ENCODE measurements at regions not wholly inside any gene's neighbourhood (a gene's known extent, or its start where the extent isn't known, plus 50 kb on each side); places are given as distances from the start of the nearest gene placed in this dataset.

DNA sequence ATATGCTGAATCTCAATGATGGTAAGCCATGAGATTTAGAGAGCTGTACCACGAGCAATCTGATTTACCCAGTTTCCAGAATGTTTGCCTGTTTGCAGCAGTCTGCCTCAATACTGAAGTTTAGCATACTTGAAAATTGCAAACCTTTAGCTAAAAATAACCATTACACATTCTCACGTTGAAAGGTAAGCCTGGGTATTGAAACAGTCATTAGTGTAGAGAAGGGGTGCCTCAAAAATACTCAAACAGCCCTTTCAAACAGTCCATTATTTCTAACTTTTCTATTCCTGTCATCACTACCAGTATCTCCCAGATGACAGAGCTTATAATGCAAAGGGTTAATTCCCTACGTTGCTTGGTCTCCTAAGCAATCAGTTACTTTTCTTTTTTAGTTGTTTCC, 111.8 kb upstream of the MBNL1 start:
- no peak for DNase-seq

- no peak for DNase-seq
Observed at GRCh38 chr3:152157337-152157736, 111.4 kb upstream of the MBNL1 start.

DNA sequence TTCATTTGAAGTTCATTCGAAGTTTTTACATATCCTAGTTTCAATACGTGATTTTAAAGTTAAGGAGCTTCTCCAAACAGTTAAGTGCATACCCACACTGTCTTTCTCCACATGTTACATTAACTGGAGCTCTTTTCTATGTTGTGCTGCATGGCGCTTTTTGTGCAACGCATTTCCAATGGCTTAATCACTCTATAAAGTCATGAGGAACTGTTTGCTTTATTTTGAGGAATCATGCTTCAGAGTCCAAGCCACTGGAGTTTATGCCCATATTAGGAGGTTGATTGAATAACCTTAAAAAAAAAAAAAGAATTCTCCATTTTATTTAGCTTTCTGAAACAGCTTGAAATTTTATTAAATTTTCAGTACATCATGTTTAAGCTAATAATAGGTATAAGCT, 109.4 kb upstream of the MBNL1 start:
- no peak for DNase-seq

- no peak for DNase-seq
Observed at GRCh38 chr3:152160350-152161011, 108.2 kb upstream of the MBNL1 start.

- no peak for DNase-seq
Observed at GRCh38 chr3:152172460-152172859, 96.3 kb upstream of the MBNL1 start.

GRCh38 chr3:152173627-152174026, 95.1 kb upstream of the MBNL1 start:
- no peak for DNase-seq

DNA sequence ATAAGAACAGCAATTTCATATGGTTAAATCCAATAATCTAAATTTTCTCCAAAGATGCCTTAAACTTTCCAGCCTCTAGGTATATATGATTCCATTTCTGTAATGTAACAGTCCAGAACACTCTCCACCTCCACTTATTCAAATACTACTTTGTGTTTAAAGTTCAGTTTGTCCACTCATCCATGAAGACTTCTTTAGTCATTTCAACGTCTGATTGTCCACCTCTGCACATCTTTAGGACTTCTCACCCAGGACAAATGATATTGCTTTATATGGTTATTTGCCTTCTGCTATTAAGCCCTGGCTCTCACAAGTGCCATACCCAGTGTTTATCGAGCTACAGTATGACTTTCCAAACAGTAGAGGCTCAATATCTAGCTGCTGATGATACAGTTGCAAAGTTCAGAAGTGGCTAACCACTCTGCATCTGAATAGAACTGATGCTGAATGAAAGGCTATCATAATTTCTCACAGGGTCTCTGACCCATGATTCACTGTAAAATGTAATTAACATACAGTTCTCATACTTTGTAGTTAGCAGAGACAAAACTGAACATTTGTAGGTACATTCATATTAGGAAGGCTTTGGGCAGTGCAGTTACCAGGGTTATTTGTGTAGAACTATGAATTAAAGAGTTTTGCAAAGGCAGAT, 93.7 kb upstream of the MBNL1 start:
- DNase-seq, result no peak

- DNase-seq, result no peak
Observed at GRCh38 chr3:152175528-152175889, 93.2 kb upstream of the MBNL1 start.

- DNase-seq, result no peak
Observed at GRCh38 chr3:152176241-152176640, 92.5 kb upstream of the MBNL1 start.

DNA sequence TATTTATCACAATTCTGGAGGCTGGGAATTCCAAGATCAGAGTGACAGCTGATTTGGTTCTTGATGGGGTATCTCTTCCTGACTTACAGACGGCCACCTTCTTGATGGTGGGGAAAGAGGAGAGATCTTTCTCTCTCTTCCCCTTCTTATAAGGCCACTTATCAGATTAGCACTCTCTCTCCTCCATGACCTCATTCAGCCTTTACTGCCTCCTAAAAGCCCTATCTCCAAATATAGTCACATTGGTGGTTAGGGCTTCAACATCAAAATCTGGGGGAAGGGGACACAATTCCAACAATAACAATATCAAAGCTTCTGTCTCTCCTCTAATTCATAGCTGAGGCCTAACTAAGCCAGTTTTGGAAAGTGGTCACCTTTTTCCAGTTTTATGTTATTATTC, 91.7 kb upstream of the MBNL1 start:
- DNase-seq, result no peak

DNA sequence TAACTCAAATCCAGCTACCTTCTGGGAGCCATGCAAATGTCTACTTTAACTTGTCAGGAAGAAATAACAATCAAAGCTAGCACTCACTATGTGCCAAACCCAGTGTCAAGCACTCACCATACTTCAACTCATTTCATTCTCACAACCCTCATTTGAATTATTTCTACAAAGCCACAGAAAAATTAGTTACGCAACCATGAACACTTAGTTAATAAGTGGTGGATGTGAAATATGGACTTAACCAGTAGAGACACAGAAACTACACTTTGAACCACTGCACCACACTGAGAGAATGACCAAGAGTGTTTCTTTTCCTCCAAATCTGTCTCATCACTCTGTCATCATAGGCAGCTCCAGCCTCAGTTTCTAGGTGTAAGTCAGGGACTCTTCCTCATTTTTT, 91.0 kb upstream of the MBNL1 start:
- no peak for DNase-seq

DNA sequence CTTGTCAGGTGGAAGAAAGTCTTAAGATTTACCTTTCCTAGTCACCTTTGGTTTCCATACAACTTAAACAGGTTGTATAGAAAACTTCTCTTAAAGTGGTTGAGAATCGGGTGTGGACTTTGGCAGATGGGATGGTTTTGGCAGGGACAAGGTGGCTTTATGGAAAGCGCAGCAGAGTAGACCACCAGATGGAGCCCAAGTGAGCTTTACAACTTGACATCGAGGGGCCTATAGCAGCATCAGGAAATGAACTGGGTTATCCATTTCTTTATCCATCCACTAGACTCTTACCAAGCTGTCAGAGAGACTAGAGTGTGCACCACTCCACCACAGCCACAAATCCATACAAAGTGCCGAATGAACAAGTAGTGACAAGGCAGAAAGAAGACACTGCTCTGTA, 85.3 kb upstream of the MBNL1 start:
- peak; percentile 70 for DNase-seq

- DNase-seq, result no peak
Observed at GRCh38 chr3:152184971-152185686, 83.6 kb upstream of the MBNL1 start.

DNA sequence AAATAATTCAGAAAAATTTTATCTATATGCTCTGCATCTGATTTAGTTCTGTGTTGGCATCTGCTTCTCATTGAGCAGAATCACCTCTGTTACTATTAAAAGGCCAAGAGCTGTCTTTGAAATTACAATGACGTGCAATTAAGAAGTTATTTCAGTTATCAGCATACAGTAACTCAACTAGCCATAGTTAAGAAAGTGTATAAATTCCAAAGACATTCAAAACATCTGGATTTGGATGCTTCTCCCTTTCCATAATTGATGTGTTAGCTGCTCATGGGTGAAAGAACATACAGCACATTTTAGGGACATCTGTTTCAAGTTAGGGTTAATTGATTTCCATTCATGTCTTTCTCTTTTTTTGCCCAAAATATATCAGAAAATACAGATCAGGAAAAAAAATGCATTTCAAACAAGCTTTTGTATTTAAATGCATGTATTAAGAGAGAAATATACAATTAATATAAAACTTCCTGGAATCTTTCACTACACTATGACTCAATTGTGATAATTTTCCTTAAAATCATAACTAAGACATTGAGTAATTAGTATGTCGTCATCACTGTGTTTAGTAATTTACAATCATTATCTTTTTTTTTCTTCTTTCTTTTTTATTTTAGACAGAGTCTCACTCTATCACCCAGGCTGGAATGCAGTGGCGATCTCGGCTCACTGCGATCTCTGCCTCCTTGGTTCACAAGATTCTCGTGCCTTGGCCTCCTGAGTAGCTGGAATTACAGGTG, 82.7 kb upstream of the MBNL1 start:
- DNase-seq, result no peak

DNA sequence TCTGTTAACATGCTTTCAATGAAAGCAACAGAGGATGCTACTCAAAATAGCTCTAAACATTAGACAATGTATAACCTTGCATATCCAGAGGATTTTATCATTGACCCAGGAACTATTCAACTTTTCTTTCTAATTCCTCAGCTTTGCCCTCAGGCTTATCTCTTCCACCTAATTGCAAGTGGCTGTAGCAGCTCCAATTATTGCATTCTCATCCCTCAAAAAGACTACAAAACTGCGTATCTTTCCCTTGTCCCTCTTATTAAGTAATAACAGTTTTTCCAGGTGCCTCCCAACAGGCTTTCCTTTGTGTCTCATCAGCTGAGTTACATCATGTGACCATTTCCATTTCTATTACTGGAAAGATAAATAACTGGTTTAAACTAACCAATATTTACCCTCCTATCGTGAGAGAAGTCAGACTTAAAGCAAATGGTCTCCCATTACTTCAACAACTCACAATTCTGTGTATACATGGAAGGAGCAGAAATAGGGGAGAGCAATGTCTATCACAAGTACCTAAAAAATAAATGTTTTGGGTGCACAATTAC, 78.0 kb upstream of the MBNL1 start:
- DNase-seq, result no peak

DNA sequence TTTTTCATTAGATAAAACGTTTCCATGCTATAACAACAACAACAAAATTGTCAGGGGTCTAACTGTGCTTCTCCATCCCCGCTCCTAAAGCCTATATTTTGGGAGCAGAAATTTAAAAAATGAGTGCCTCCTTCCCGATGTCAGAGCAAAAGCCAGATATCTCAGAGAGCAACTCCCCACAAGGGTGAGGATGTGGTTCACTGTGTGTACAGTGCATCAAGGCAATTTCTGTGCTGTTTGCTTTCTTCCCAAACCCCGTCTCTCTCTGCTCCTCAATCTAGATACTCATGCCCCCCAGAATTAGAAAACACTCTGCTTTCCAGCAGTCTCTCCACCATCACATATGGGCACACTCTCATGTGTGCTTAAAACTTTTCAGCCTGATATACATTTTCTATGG, 76.7 kb upstream of the MBNL1 start:
- peak; percentile 46 for DNase-seq

DNA sequence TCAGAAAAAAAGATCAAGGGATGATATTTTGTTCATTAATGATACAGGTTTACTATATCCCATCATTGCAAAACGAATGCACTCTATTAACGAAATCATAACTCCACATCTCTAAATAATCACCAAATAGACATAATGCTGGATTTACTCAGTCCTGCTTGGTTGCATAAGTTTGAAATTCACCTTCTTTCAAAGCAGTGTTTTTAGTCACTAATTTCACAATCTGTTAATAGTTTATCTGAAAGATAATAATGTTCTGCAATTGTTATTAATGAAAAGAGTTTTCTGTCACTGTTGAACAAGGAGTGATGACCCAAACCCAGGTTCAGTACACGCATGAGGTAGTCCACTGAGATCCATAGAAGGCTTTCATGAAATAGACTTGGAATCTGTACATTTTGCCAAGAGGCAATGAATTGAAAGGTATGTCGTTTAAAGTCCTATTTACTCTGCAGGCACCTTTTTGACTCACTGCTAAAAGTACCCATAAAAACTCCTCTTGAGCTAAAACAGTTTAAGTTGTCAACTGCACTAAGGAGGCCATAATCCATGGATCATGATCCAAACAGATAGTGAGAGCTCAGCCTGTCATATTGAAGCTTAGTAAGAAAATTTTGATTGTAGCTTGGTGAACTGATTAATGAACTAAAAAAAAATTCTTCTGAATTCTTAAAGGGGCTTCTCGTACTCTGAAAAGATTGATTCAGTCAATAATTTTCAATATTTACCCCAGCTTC, 75.6 kb upstream of the MBNL1 start:
- DNase-seq, result no peak

GRCh38 chr3:152193673-152194267, 75.0 kb upstream of the MBNL1 start:
- DNase-seq, result peak; percentile 54

- no peak for DNase-seq
Observed at GRCh38 chr3:152195206-152195605, 73.5 kb upstream of the MBNL1 start.

- DNase-seq, result no peak
Observed at GRCh38 chr3:152196782-152197181, 71.9 kb upstream of the MBNL1 start.

DNA sequence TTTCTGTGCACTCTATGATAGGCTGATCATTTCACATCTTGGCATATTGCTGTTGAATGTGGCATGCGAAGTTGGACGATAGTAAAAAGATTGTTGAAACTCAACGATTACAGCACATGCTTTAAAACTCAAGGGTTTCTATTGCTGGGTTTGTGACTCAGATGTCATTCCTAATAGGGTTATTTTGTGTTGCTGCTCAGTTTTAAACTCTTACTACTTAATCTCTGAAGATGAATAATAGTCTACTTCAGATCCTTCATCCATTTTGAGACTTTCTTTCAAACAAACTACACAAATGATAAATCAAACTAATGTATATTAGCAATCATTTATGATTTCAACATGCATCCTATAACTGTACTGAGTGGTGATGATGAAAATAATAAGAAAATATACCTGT, 71.3 kb upstream of the MBNL1 start:
- peak; percentile 31 for DNase-seq

- DNase-seq, result no peak
Observed at GRCh38 chr3:152197937-152198336, 70.8 kb upstream of the MBNL1 start.
